GM21367 (cell line): ENCODE measurements at regions not wholly inside any gene's neighbourhood (a gene's known extent, or its start where the extent isn't known, plus 50 kb on each side); places are given as distances from the start of the nearest gene placed in this dataset.

Experiments used
- ATAC-seq: cut with Tn5 transposase; IDR thresholded peaks from one replicate; pipeline ENCODE4 v1.9.1; 2021; ENCODE audit not compliant: unreplicated experiment

- ATAC-seq: no peak
Measured at GRCh38 chr14:82504894-82505293, 971.2 kb upstream of the SEL1L start.

GRCh38 chr14:82510007-82510406, 976.4 kb upstream of the SEL1L start:
- ATAC-seq: no peak

GRCh38 chr14:82511399-82511798, 977.7 kb upstream of the SEL1L start:
- no peak for ATAC-seq

- no peak for ATAC-seq
Measured at GRCh38 chr14:82520765-82521164, 987.1 kb upstream of the SEL1L start.

GRCh38 chr14:82521191-82521590, 987.5 kb upstream of the SEL1L start:
- ATAC-seq: no peak

- ATAC-seq: no peak
Measured at GRCh38 chr14:82528016-82528415, 994.4 kb upstream of the SEL1L start.

- no peak for ATAC-seq
Measured at GRCh38 chr14:82533351-82533750, 999.7 kb upstream of the SEL1L start.

- no peak for ATAC-seq
Measured at GRCh38 chr14:82536566-82536965, 1002.9 kb upstream of the SEL1L start.

GRCh38 chr14:82537831-82538230, 1004.2 kb upstream of the SEL1L start:
- ATAC-seq: no peak

GRCh38 chr14:82546401-82546800, 1012.7 kb upstream of the SEL1L start:
- no peak for ATAC-seq

GRCh38 chr14:82549306-82549990, 1015.8 kb upstream of the SEL1L start:
- ATAC-seq: no peak

GRCh38 chr14:82562881-82563280, 1029.2 kb upstream of the SEL1L start:
- ATAC-seq: no peak

GRCh38 chr14:82565825-82566224, 1032.2 kb upstream of the SEL1L start:
- no peak for ATAC-seq

GRCh38 chr14:82587226-82587625, 1053.6 kb upstream of the SEL1L start:
- no peak for ATAC-seq

- no peak for ATAC-seq
Measured at GRCh38 chr14:82595466-82595865, 1061.8 kb upstream of the SEL1L start.

GRCh38 chr14:82602794-82603193, 1069.1 kb upstream of the SEL1L start:
- ATAC-seq: no peak

- ATAC-seq: no peak
Measured at GRCh38 chr14:82604819-82605218, 1071.2 kb upstream of the SEL1L start.

GRCh38 chr14:82621881-82622450, 1088.3 kb upstream of the SEL1L start:
- no peak for ATAC-seq

GRCh38 chr14:82626156-82627066, 1092.8 kb upstream of the SEL1L start:
- no peak for ATAC-seq

- no peak for ATAC-seq
Measured at GRCh38 chr14:82635915-82636314, 1102.3 kb upstream of the SEL1L start.

- ATAC-seq: no peak
Measured at GRCh38 chr14:82636426-82636825, 1102.8 kb upstream of the SEL1L start.

GRCh38 chr14:82641050-82641540, 1107.4 kb upstream of the SEL1L start:
- no peak for ATAC-seq
